ENCODE measurements at regions not wholly inside any gene's neighbourhood (a gene's known extent, or its start where the extent isn't known, plus 50 kb on each side); places are given as distances from the start of the nearest gene placed in this dataset.

DNA sequence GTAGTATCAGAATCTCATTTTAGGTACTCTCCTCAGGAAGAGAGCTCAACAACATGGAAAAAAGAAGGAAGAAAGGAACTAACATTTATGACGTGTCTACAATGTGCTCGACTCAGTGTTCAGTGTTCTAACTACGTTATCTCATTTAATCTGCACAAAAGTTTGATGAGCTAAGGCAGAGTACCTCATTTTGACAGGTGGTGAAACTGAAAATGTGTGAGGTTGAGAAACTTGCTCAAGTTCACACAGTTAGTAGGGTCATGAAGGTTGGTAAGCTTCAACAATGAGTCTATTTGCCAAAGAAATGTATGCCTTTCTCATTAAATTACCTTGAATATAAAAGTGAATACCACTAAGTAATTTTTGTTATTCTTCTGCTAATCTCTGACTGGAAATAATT, 165.1 kb downstream of the CAAP1 start:
- H3K27me3 ChIP-seq (ENCODE audit: insufficient read depth, poor library complexity, severe bottlenecking) = peaks cover 20% of the 10 kb centered on the region
- TF ChIP-seq, protein P1, sequence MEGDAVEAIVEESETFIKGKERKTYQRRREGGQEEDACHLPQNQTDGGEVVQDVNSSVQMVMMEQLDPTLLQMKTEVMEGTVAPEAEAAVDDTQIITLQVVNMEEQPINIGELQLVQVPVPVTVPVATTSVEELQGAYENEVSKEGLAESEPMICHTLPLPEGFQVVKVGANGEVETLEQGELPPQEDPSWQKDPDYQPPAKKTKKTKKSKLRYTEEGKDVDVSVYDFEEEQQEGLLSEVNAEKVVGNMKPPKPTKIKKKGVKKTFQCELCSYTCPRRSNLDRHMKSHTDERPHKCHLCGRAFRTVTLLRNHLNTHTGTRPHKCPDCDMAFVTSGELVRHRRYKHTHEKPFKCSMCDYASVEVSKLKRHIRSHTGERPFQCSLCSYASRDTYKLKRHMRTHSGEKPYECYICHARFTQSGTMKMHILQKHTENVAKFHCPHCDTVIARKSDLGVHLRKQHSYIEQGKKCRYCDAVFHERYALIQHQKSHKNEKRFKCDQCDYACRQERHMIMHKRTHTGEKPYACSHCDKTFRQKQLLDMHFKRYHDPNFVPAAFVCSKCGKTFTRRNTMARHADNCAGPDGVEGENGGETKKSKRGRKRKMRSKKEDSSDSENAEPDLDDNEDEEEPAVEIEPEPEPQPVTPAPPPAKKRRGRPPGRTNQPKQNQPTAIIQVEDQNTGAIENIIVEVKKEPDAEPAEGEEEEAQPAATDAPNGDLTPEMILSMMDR (IDR thresholded peaks at IDR 0.05; ENCODE audit: poor library complexity, severe bottlenecking) = no peak
- no peak overlapping the region for H3K4me3 ChIP-seq (ENCODE audit: severe bottlenecking)
- no peaks in the 10 kb centered on the region for H3K4me1 ChIP-seq (ENCODE audit: insufficient read depth, poor library complexity, severe bottlenecking)
- no peak for ATAC-seq (ENCODE audit: low read depth)
- H3K9me3 ChIP-seq (ENCODE audit: severe bottlenecking) = no peaks in the 10 kb centered on the region
- H3K36me3 ChIP-seq (ENCODE audit: low read depth) = no peaks in the 10 kb centered on the region
- DNase-seq (ENCODE audit: low spot score) = no peak
- H3K27ac ChIP-seq (ENCODE audit: poor library complexity, severe bottlenecking) = no peak overlapping the region

DNA sequence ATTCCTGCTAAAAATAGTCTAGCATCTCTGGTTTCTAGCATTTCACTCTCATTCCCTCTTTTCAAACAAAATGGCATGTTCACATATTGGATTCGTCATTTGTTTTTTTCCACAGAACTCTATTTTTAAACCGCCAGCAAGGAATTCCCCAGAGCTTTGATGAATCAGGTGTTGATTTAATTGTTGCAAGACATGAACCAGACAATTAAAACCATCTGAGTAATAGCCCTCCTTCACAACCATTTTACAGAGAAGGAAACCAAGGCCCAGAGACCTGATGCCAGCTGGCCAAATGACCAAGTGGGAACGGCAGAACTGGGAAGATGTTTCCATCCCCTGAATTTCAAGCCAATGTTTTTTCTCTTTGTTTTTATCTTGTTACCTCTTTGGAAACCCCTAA, 167.0 kb downstream of the CAAP1 start:
- Histone ChIP-seq H3K27ac (ENCODE audit: poor library complexity, severe bottlenecking) (no peak overlapping the region), H3K4me1 (ENCODE audit: insufficient read depth, poor library complexity, severe bottlenecking) (no peaks in the 10 kb centered on the region), H3K36me3 (ENCODE audit: low read depth) (no peaks in the 10 kb centered on the region), H3K4me3 (ENCODE audit: severe bottlenecking) (no peak overlapping the region), H3K27me3 (ENCODE audit: insufficient read depth, poor library complexity, severe bottlenecking) (peaks cover 32% of the 10 kb centered on the region), H3K9me3 (ENCODE audit: severe bottlenecking) (no peaks in the 10 kb centered on the region)
- DNase-seq (ENCODE audit: low spot score) = no peak
- no peak for ATAC-seq (ENCODE audit: low read depth)
- TF ChIP-seq, protein P1 (IDR thresholded peaks at IDR 0.05; ENCODE audit: poor library complexity, severe bottlenecking) = no peak

DNA sequence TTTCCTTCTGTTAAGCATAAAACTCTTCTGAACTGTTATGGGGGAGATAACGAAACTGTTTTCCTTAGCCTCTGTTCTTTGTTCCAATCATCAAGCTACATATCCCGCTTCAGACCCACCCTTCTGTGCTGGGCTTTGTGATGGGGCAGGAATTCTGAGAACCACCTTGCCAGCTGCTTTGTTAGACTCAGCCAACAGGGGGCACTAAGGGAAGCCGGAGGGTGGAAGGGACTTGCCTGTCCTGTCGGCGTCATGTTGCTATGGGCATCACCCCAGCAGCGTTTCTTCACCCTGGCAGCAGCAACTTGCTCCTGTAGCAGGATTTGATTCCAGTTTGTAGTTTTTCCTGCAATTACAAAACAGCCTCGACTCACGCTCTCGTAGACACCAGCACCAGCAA, 169.1 kb downstream of the CAAP1 start:
- Histone ChIP-seq H3K4me3 (ENCODE audit: severe bottlenecking) (no peak overlapping the region), H3K4me1 (ENCODE audit: insufficient read depth, poor library complexity, severe bottlenecking) (no peaks in the 10 kb centered on the region), H3K36me3 (ENCODE audit: low read depth) (no peaks in the 10 kb centered on the region), H3K27ac (ENCODE audit: poor library complexity, severe bottlenecking) (no peak overlapping the region), H3K27me3 (ENCODE audit: insufficient read depth, poor library complexity, severe bottlenecking) (peaks cover 32% of the 10 kb centered on the region), H3K9me3 (ENCODE audit: severe bottlenecking) (no peaks in the 10 kb centered on the region)
- TF ChIP-seq, protein P1 (IDR thresholded peaks at IDR 0.05; ENCODE audit: poor library complexity, severe bottlenecking) = peak; percentile 15
- ATAC-seq (ENCODE audit: low read depth) (peak; percentile 41; the same call in 1 of the 3 replicates), DNase-seq (ENCODE audit: low spot score) (peak; percentile 34)

DNA sequence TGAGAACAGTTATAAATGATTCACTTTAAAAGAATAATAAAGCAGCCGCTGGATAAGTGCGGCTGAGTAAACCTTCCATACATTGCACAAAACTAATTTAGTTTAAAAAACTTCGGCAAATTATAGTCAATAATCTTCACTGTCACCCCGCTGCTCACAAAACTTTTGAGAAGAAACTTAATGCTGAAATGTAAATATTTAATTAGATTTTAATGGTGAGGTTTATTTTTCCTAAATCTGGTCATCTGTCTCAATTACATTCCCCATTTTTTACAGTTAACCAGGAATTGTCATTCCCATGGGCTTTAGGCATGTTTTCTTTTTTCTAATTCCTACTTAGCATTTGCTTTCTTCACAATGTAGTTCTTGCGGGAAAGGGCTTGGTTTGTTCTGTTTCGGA, 169.8 kb downstream of the CAAP1 start:
- ATAC-seq (ENCODE audit: low read depth) (no peak), DNase-seq (ENCODE audit: low spot score) (no peak)
- no peaks in the 10 kb centered on the region for H3K4me1 ChIP-seq (ENCODE audit: insufficient read depth, poor library complexity, severe bottlenecking)
- TF ChIP-seq, protein P1 (IDR thresholded peaks at IDR 0.05; ENCODE audit: poor library complexity, severe bottlenecking) = no peak
- no peaks in the 10 kb centered on the region for H3K9me3 ChIP-seq (ENCODE audit: severe bottlenecking)
- H3K4me3 ChIP-seq (ENCODE audit: severe bottlenecking) = no peak overlapping the region
- no peaks in the 10 kb centered on the region for H3K36me3 ChIP-seq (ENCODE audit: low read depth)
- peaks cover 32% of the 10 kb centered on the region for H3K27me3 ChIP-seq (ENCODE audit: insufficient read depth, poor library complexity, severe bottlenecking)
- H3K27ac ChIP-seq (ENCODE audit: poor library complexity, severe bottlenecking) = no peak overlapping the region

DNA sequence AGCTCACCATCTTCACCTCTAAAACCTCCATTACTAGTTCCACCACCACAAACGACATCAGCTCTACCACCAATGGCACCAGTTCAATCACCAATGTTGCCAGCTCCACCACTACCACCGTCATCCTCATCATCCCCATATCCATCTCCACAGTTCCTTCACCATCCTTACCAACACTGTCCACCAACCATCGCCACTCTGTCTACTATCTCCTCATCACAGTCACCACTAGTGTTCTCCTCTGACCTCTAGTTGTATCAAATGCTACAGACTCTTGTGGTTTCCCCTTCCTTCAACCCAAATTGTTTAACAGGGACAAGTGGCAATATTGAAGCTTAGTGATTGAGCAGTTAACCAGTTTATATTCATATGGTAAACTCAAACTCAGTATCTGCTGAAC, 182.6 kb downstream of the CAAP1 start:
- Histone ChIP-seq H3K4me3 (ENCODE audit: severe bottlenecking) (no peak overlapping the region), H3K4me1 (ENCODE audit: insufficient read depth, poor library complexity, severe bottlenecking) (no peaks in the 10 kb centered on the region), H3K27me3 (ENCODE audit: insufficient read depth, poor library complexity, severe bottlenecking) (peaks cover 10% of the 10 kb centered on the region), H3K36me3 (ENCODE audit: low read depth) (no peaks in the 10 kb centered on the region), H3K27ac (ENCODE audit: poor library complexity, severe bottlenecking) (no peak overlapping the region), H3K9me3 (ENCODE audit: severe bottlenecking) (no peaks in the 10 kb centered on the region)
- TF ChIP-seq, protein P1 (IDR thresholded peaks at IDR 0.05; ENCODE audit: poor library complexity, severe bottlenecking) = no peak
- DNase-seq (ENCODE audit: low spot score) (no peak), ATAC-seq (ENCODE audit: low read depth) (no peak)

Data from RWPE2 (cell line).